Activated CD8-positive, alpha-beta memory T cell treated with anti-CD3 and anti-CD28 coated beads, Interleukin-2, amount 10 ng/mL, durations not matched to agents 7 days and 5 days (primary cell): ENCODE measurements at regions not wholly inside any gene's neighbourhood (a gene's known extent, or its start where the extent isn't known, plus 50 kb on each side); places are given as distances from the start of the nearest gene placed in this dataset.

Experiments used
- ATAC-seq: fragments of 150-1000 bp; cut with Tn5 transposase; one replicate; pipeline ENCODE4 v1.10.0; 2021; ENCODE audit warnings: moderate library complexity
- CTCF ChIA-PET: fragments of 350-600 bp; sonication (Branson Sonifier 250); formaldehyde crosslinking; loops from one replicate; lab custom pipeline; 2021; ENCODE audit warnings: antibody characterized with exemption; lab: Charles Lee
- DNase-seq: peaks from one replicate; pipeline ENCODE4 v3.0.0-alpha.2; 2020
- H3K27ac Mint-ChIP-seq: one replicate; pipeline ENCODE4 v1.8.0; 2021; ENCODE audit warnings: mild to moderate bottlenecking, mixed read lengths
- H3K27me3 Mint-ChIP-seq: one replicate; pipeline ENCODE4 v1.8.0; 2021; ENCODE audit warnings: mixed read lengths
- H3K36me3 Mint-ChIP-seq: one replicate; pipeline ENCODE4 v1.8.0; 2021; ENCODE audit warnings: mild to moderate bottlenecking, mixed read lengths
- H3K4me1 Mint-ChIP-seq: one replicate; pipeline ENCODE4 v1.8.0; 2021; ENCODE audit warnings: mixed read lengths
- H3K4me3 Mint-ChIP-seq: one replicate; pipeline ENCODE4 v1.8.0; 2021; ENCODE audit warnings: mild to moderate bottlenecking, moderate library complexity, mixed read lengths
- H3K9me3 Mint-ChIP-seq: one replicate; pipeline ENCODE4 v1.8.0; 2022; ENCODE audit warnings: low read depth, mixed read lengths

- H3K4me3 Mint-ChIP-seq, result no peak overlapping the region
- CTCF ChIA-PET, result no interaction called here
- DNase-seq (no peak), ATAC-seq (no peak)
- no peaks in the 10 kb centered on the region for H3K27me3 Mint-ChIP-seq
- peaks cover 24% of the 10 kb centered on the region for H3K9me3 Mint-ChIP-seq
- H3K27ac Mint-ChIP-seq, result no peak overlapping the region
- no peaks in the 10 kb centered on the region for H3K36me3 Mint-ChIP-seq
- no peaks in the 10 kb centered on the region for H3K4me1 Mint-ChIP-seq
Measured at GRCh38 chr5:105462377-105462776, 1899.8 kb upstream of the NUDT12 start.

GRCh38 chr5:105460721-105461120 lies 1898.1 kb upstream of the NUDT12 start:
- no peak for ATAC-seq
- Mint-ChIP-seq H3K36me3 (no peaks in the 10 kb centered on the region), H3K27me3 (no peaks in the 10 kb centered on the region), H3K9me3 (peaks cover 27% of the 10 kb centered on the region), H3K4me3 (no peak overlapping the region), H3K4me1 (no peaks in the 10 kb centered on the region), H3K27ac (no peak overlapping the region)
- CTCF ChIA-PET, result no interaction called here
- no peak for DNase-seq

GRCh38 chr5:105453216-105453807 lies 1890.7 kb upstream of the NUDT12 start:
- ATAC-seq (no peak), DNase-seq (no peak)
- Mint-ChIP-seq H3K27me3 (no peaks in the 10 kb centered on the region), H3K36me3 (no peaks in the 10 kb centered on the region), H3K4me3 (no peak overlapping the region), H3K27ac (no peak overlapping the region), H3K9me3 (peaks cover 7% of the 10 kb centered on the region), H3K4me1 (no peaks in the 10 kb centered on the region)
- CTCF ChIA-PET, result no interaction called here

- Mint-ChIP-seq H3K4me1 (no peaks in the 10 kb centered on the region), H3K27ac (no peak overlapping the region), H3K4me3 (no peak overlapping the region), H3K27me3 (no peaks in the 10 kb centered on the region), H3K9me3 (peaks cover 6% of the 10 kb centered on the region), H3K36me3 (no peaks in the 10 kb centered on the region)
- no peak for DNase-seq
- CTCF ChIA-PET, result no interaction called here
- ATAC-seq, result no peak
Measured at GRCh38 chr5:105448271-105448670, 1885.7 kb upstream of the NUDT12 start.

GRCh38 chr5:105430516-105430915 lies 1867.9 kb upstream of the NUDT12 start:
- ATAC-seq, result no peak
- peaks cover 2% of the 10 kb centered on the region for H3K9me3 Mint-ChIP-seq

GRCh38 chr5:105428451-105429380 lies 1866.1 kb upstream of the NUDT12 start:
- no peaks in the 10 kb centered on the region for H3K27me3 Mint-ChIP-seq
- no peaks in the 10 kb centered on the region for H3K4me1 Mint-ChIP-seq
- DNase-seq, result no peak
- CTCF ChIA-PET, result no interaction called here
- ATAC-seq, result no peak
- H3K9me3 Mint-ChIP-seq, result peaks cover 4% of the 10 kb centered on the region
- H3K27ac Mint-ChIP-seq, result no peak overlapping the region
- no peaks in the 10 kb centered on the region for H3K36me3 Mint-ChIP-seq
- no peak overlapping the region for H3K4me3 Mint-ChIP-seq

More at GRCh38 chr5:105430516-105430915, 1867.9 kb upstream of the NUDT12 start:
- CTCF ChIA-PET, result no interaction called here
- H3K27me3 Mint-ChIP-seq, result no peaks in the 10 kb centered on the region
- H3K4me1 Mint-ChIP-seq, result no peaks in the 10 kb centered on the region
- DNase-seq, result no peak
- no peak overlapping the region for H3K27ac Mint-ChIP-seq
- no peak overlapping the region for H3K4me3 Mint-ChIP-seq
- no peaks in the 10 kb centered on the region for H3K36me3 Mint-ChIP-seq

- Mint-ChIP-seq H3K4me3 (no peak overlapping the region), H3K27ac (no peak overlapping the region), H3K36me3 (no peaks in the 10 kb centered on the region), H3K4me1 (no peaks in the 10 kb centered on the region), H3K27me3 (no peaks in the 10 kb centered on the region), H3K9me3 (peaks cover 17% of the 10 kb centered on the region)
- ATAC-seq, result no peak
- CTCF ChIA-PET, result no interaction called here
- no peak for DNase-seq
Measured at GRCh38 chr5:105414067-105414466, 1851.5 kb upstream of the NUDT12 start.

GRCh38 chr5:105413406-105413990 lies 1850.9 kb upstream of the NUDT12 start:
- Mint-ChIP-seq H3K27me3 (no peaks in the 10 kb centered on the region), H3K27ac (no peak overlapping the region), H3K4me1 (no peaks in the 10 kb centered on the region), H3K9me3 (peaks cover 14% of the 10 kb centered on the region), H3K36me3 (no peaks in the 10 kb centered on the region), H3K4me3 (no peak overlapping the region)
- ATAC-seq, result no peak
- no peak for DNase-seq
- CTCF ChIA-PET, result no interaction called here

- no peak for ATAC-seq
- no peak for DNase-seq
- CTCF ChIA-PET, result no interaction called here
- Mint-ChIP-seq H3K27ac (no peak overlapping the region), H3K4me1 (no peaks in the 10 kb centered on the region), H3K4me3 (no peak overlapping the region), H3K27me3 (no peaks in the 10 kb centered on the region), H3K36me3 (no peaks in the 10 kb centered on the region), H3K9me3 (peaks cover 5% of the 10 kb centered on the region)
Measured at GRCh38 chr5:105409695-105410094, 1847.1 kb upstream of the NUDT12 start.

GRCh38 chr5:105407200-105407599 lies 1844.6 kb upstream of the NUDT12 start:
- Mint-ChIP-seq H3K27me3 (no peaks in the 10 kb centered on the region), H3K4me1 (no peaks in the 10 kb centered on the region), H3K9me3 (peaks cover 5% of the 10 kb centered on the region), H3K27ac (no peak overlapping the region), H3K36me3 (no peaks in the 10 kb centered on the region), H3K4me3 (no peak overlapping the region)
- CTCF ChIA-PET, result no interaction called here
- DNase-seq, result no peak
- ATAC-seq, result no peak

- no peaks in the 10 kb centered on the region for H3K36me3 Mint-ChIP-seq
- ATAC-seq (no peak), DNase-seq (no peak)
- no peak overlapping the region for H3K27ac Mint-ChIP-seq
- H3K9me3 Mint-ChIP-seq, result peaks cover 7% of the 10 kb centered on the region
- CTCF ChIA-PET, result no interaction called here
- no peaks in the 10 kb centered on the region for H3K4me1 Mint-ChIP-seq
- H3K4me3 Mint-ChIP-seq, result no peak overlapping the region
- H3K27me3 Mint-ChIP-seq, result no peaks in the 10 kb centered on the region
Measured at GRCh38 chr5:105397749-105398148, 1835.2 kb upstream of the NUDT12 start.

- H3K4me3 Mint-ChIP-seq, result no peak overlapping the region
- DNase-seq (no peak), ATAC-seq (no peak)
- H3K4me1 Mint-ChIP-seq, result no peaks in the 10 kb centered on the region
- CTCF ChIA-PET, result no interaction called here
- no peaks in the 10 kb centered on the region for H3K36me3 Mint-ChIP-seq
- no peaks in the 10 kb centered on the region for H3K27me3 Mint-ChIP-seq
- H3K9me3 Mint-ChIP-seq, result peaks cover 4% of the 10 kb centered on the region
- no peak overlapping the region for H3K27ac Mint-ChIP-seq
Measured at GRCh38 chr5:105392710-105393149, 1830.1 kb upstream of the NUDT12 start.

GRCh38 chr5:105392122-105392709 lies 1829.6 kb upstream of the NUDT12 start:
- ATAC-seq (no peak), DNase-seq (no peak)
- Mint-ChIP-seq H3K27ac (no peak overlapping the region), H3K27me3 (no peaks in the 10 kb centered on the region), H3K36me3 (no peaks in the 10 kb centered on the region), H3K4me1 (no peaks in the 10 kb centered on the region), H3K9me3 (peaks cover 4% of the 10 kb centered on the region), H3K4me3 (no peak overlapping the region)
- CTCF ChIA-PET, result no interaction called here
